ENCODE measurements at regions not wholly inside any gene's neighbourhood (a gene's known extent, or its start where the extent isn't known, plus 50 kb on each side); places are given as distances from the start of the nearest gene placed in this dataset.

DNA sequence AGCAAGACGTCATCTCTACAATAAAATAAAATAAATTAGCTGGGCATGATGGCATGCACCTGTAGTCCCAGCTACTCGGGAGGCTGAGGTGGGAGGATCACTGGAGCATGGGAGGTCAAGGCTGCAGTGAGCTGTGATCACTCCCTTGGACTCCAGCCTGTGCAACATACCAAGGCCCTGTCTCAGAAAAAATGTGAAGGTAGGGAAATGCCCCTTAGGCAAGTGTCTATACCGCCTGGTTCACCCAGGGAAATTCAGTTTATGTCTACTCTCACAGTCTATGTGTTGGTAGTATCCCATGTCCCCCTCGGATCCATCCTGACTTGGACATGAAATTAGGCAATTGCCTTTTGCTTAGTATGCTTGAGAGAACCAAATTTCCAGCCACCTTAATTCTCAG lies 88.4 kb upstream of the TMEM132C start:
- H2AFZ ChIP-seq (ENCODE audit: low read depth, low read length) = no peak overlapping the region
- H3K9me3 ChIP-seq (ENCODE audit: low read length) = no peaks in the 10 kb centered on the region
- H3K36me3 ChIP-seq (ENCODE audit: insufficient read depth, low read length) = no peaks in the 10 kb centered on the region
- H3K4me3 ChIP-seq (ENCODE audit: low read length) = no peak overlapping the region
- H3K27me3 ChIP-seq (ENCODE audit: insufficient read depth, low read length) = no peaks in the 10 kb centered on the region
- H3K4me1 ChIP-seq (ENCODE audit: insufficient read depth, low read length) = no peaks in the 10 kb centered on the region

DNA sequence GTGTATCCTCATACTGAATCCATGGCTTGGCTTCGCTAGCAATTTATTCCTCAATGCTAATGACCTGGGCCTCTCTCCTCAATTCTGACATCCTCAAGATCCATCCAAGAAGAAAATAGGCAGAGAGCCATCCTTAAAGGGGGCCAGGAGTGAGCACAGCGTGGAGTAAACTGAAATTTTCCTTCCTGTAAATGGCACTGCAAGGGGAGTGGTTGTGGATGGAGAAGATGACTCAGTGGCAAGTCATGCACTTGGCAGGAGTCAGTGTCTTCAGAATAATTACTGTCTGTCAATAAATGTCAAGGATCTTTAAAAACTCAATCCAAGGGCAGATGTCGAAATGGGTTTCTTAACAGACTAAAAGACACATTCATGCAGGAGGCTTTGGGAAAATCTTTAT lies 88.0 kb upstream of the TMEM132C start:
- H3K4me3 ChIP-seq (ENCODE audit: low read length) = no peak overlapping the region
- no peaks in the 10 kb centered on the region for H3K27me3 ChIP-seq (ENCODE audit: insufficient read depth, low read length)
- H3K4me1 ChIP-seq (ENCODE audit: insufficient read depth, low read length) = no peaks in the 10 kb centered on the region
- no peaks in the 10 kb centered on the region for H3K36me3 ChIP-seq (ENCODE audit: insufficient read depth, low read length)
- H3K9me3 ChIP-seq (ENCODE audit: low read length) = no peaks in the 10 kb centered on the region
- H2AFZ ChIP-seq (ENCODE audit: low read depth, low read length) = no peak overlapping the region

DNA sequence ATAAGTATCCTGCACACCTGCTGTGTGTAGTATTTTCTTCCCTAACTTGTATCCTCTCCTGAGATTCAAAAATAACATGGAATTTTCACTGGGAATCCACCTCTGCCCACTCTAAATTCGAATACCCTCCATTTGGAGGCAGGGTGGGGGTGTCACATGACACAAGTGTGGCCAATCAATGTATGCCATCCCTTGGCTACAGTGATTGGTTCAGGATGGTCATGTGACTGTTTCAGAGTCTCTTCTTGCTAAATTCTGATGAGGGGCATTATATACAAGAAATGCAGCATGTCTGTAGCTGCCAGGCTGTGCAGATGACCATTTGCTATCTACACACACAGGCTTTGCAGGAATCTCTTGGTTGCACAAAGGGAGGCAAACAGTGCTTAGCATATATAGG lies 86.8 kb upstream of the TMEM132C start:
- Histone ChIP-seq H3K4me1 (ENCODE audit: insufficient read depth, low read length) (no peaks in the 10 kb centered on the region), H3K27me3 (ENCODE audit: insufficient read depth, low read length) (no peaks in the 10 kb centered on the region), H2AFZ (ENCODE audit: low read depth, low read length) (no peak overlapping the region), H3K4me3 (ENCODE audit: low read length) (no peak overlapping the region), H3K36me3 (ENCODE audit: insufficient read depth, low read length) (no peaks in the 10 kb centered on the region), H3K9me3 (ENCODE audit: low read length) (no peaks in the 10 kb centered on the region)

DNA sequence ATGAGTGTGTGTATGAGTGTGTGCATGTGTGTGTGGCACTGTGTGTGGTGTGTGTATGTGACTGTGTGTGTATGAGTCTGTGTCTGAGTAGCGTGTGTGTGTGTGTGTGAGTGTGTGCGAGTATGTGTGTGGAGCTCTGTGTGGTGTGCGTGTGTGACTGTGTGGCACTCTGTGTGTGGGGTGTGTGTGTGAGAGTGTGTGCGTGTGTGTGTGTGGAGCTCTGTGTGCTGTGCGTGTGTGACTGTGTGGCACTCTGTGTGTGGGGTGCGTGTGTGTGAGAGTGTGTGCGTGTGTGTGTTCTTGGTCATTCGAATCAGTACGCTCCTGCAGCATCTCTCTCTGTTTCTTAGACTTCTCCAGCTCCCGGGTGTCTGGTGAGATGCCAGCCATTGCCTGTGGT lies 76.9 kb upstream of the TMEM132C start:
- Histone ChIP-seq H3K9me3 (ENCODE audit: low read length) (no peaks in the 10 kb centered on the region), H3K27me3 (ENCODE audit: insufficient read depth, low read length) (no peaks in the 10 kb centered on the region), H3K4me3 (ENCODE audit: low read length) (no peak overlapping the region), H3K36me3 (ENCODE audit: insufficient read depth, low read length) (no peaks in the 10 kb centered on the region), H2AFZ (ENCODE audit: low read depth, low read length) (no peak overlapping the region), H3K4me1 (ENCODE audit: insufficient read depth, low read length) (no peaks in the 10 kb centered on the region)

DNA sequence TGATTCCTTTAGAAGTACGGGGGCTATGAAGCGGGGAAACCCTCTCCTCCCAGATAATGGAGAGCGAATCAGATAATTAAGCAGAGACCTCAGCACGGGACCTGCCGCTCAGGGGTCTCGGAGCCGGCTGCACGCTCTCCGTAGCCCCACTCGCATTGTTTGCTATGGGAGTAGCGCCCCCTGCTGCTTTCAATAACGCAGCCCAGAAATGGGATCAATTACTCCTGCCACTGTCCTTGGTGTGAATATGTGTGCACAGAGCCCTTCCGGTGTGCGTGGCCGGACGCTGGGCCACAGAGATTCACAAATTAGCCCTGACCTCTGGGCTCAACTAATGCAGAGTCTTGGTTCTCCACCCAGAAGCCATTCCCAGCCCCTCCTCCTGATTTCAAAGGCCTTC lies 76.4 kb upstream of the TMEM132C start:
- Histone ChIP-seq H3K27me3 (ENCODE audit: insufficient read depth, low read length) (no peaks in the 10 kb centered on the region), H3K4me1 (ENCODE audit: insufficient read depth, low read length) (no peaks in the 10 kb centered on the region), H3K9me3 (ENCODE audit: low read length) (no peaks in the 10 kb centered on the region), H3K4me3 (ENCODE audit: low read length) (no peak overlapping the region), H3K36me3 (ENCODE audit: insufficient read depth, low read length) (no peaks in the 10 kb centered on the region), H2AFZ (ENCODE audit: low read depth, low read length) (no peak overlapping the region)

DNA sequence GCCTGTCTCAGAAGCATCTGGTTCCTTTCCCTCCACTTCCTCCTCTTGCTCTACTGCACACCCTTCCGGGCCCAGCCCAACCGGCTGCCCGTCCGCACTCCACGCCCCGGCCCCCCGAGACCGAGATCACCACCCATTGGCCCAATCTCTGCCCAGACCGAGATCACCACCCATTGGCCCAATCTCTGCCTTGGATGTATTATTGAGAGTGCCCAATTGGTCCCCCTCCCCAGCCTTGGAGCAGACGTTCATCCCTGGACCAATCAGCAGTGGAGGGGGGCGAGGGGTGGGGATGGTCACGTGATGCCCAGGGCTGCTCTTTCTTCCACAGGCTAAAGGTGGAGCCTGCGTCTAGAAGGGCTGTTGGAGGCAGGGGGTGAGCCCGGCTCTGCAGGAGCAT lies 75.6 kb upstream of the TMEM132C start:
- Histone ChIP-seq H2AFZ (ENCODE audit: low read depth, low read length) (no peak overlapping the region), H3K36me3 (ENCODE audit: insufficient read depth, low read length) (no peaks in the 10 kb centered on the region), H3K4me3 (ENCODE audit: low read length) (no peak overlapping the region), H3K27me3 (ENCODE audit: insufficient read depth, low read length) (no peaks in the 10 kb centered on the region), H3K9me3 (ENCODE audit: low read length) (no peaks in the 10 kb centered on the region), H3K4me1 (ENCODE audit: insufficient read depth, low read length) (no peaks in the 10 kb centered on the region)

DNA sequence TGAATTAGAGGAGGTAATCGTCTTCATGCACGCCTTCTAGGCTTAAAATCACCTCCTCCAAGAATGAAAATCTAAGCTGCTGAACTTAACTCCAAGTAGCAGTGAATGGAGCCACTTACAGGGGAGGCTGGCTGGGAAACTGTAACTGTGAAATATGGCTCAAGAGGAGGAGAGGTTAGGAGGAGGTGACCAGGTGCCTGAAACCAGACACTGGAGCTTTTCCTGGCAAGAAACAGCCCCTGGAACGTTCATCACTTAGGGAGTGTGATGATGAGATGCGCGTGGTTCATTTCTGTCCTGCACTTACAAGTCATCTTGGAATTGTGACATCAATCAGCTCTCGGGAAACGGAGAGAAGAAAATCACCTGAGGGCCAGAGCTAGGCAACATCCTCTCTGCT lies 62.3 kb upstream of the TMEM132C start:
- no peaks in the 10 kb centered on the region for H3K36me3 ChIP-seq (ENCODE audit: insufficient read depth, low read length)
- no peaks in the 10 kb centered on the region for H3K4me1 ChIP-seq (ENCODE audit: insufficient read depth, low read length)
- no peak overlapping the region for H2AFZ ChIP-seq (ENCODE audit: low read depth, low read length)
- H3K9me3 ChIP-seq (ENCODE audit: low read length) = no peaks in the 10 kb centered on the region
- no peak overlapping the region for H3K4me3 ChIP-seq (ENCODE audit: low read length)
- H3K27me3 ChIP-seq (ENCODE audit: insufficient read depth, low read length) = no peaks in the 10 kb centered on the region

DNA sequence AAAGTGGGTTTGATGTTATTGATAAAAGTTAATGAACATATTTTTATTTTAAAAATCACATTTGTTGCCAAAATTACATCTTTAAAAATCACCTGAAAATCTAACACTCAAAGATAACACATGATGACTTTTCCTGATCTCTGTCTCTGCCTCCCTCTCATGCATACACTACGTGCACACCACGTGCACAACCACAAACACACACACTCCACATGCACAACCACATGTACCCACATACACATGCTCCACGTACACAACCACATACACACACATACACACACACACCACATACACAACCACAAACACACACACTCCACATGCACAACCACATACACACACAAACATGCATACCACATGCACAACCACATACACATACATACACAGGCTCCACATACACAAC lies 61.8 kb upstream of the TMEM132C start:
- H3K9me3 ChIP-seq (ENCODE audit: low read length) = no peaks in the 10 kb centered on the region
- no peaks in the 10 kb centered on the region for H3K27me3 ChIP-seq (ENCODE audit: insufficient read depth, low read length)
- no peak overlapping the region for H2AFZ ChIP-seq (ENCODE audit: low read depth, low read length)
- no peaks in the 10 kb centered on the region for H3K4me1 ChIP-seq (ENCODE audit: insufficient read depth, low read length)
- H3K36me3 ChIP-seq (ENCODE audit: insufficient read depth, low read length) = no peaks in the 10 kb centered on the region
- no peak overlapping the region for H3K4me3 ChIP-seq (ENCODE audit: low read length)

DNA sequence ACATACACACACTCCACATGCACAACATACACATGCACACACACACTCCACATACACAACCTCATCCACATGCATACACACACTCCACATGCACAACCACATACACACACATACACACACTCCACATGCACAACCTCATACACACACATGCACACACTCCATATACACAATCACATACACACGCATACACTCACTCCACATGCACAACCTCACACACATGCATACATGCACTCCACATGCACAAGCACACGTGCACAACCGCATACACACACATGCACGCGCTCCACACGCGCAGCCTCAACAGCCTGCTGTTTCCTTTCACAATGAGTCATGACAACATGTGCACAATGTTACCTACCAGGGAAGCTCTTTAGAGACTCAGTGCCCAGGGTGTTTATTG lies 61.2 kb upstream of the TMEM132C start:
- Histone ChIP-seq H2AFZ (ENCODE audit: low read depth, low read length) (no peak overlapping the region), H3K4me3 (ENCODE audit: low read length) (no peak overlapping the region), H3K4me1 (ENCODE audit: insufficient read depth, low read length) (no peaks in the 10 kb centered on the region), H3K9me3 (ENCODE audit: low read length) (no peaks in the 10 kb centered on the region), H3K36me3 (ENCODE audit: insufficient read depth, low read length) (no peaks in the 10 kb centered on the region), H3K27me3 (ENCODE audit: insufficient read depth, low read length) (no peaks in the 10 kb centered on the region)
